Left lung (tissue), 4 donors: ENCODE measurements at regions not wholly inside any gene's neighbourhood (a gene's known extent, or its start where the extent isn't known, plus 50 kb on each side); places are given as distances from the start of the nearest gene placed in this dataset.
"Not testable (repeated sequence)": the region's sequence is repeated elsewhere in the genome, so short reads cannot be mapped to it uniquely, and the experiment has no call there.

ENCODE experiments used
- ATAC-seq: fragments of 200-7000 bp; cut with Tn5 transposase; one replicate; pipeline ENCODE4 v1.9.1; 2020; ENCODE audit warnings: moderate library complexity
- DNase-seq, 4 donors: peaks; one replicate each; pipeline ENCODE4 v3.0.0-alpha.2; 2013 to 2020
- H3K27ac ChIP-seq, 2 donors: fragments of 200-600 bp; sonication (generic) in 1 of 2; one replicate each; pipeline versions ENCODE4 v1.5.0 to v1.8.0; 2020 to 2021
- H3K27me3 ChIP-seq, 2 donors: fragments of 200-600 bp; sonication (generic) in 1 of 2; one replicate each; pipeline versions ENCODE4 v1.5.0 to v1.8.0; 2020 to 2021
- H3K36me3 ChIP-seq, 2 donors: fragments of 200-600 bp; sonication (generic) in 1 of 2; one replicate each; pipeline versions ENCODE4 v1.5.0 to v1.8.0; 2020 to 2021
- H3K4me1 ChIP-seq, 2 donors: fragments of 200-600 bp; one replicate each; pipeline ENCODE4 v1.8.0; 2021
- H3K4me3 ChIP-seq, 2 donors: fragments of 200-600 bp; sonication (generic) in 1 of 2; one replicate each; pipeline versions ENCODE4 v1.5.0 to v1.8.0; 2020 to 2021; ENCODE audit warnings: mild to moderate bottlenecking in 1 of 2
- H3K9me3 ChIP-seq, 2 donors: fragments of 200-600 bp; sonication (generic) in 1 of 2; one replicate each; pipeline versions ENCODE4 v1.5.0 to v1.8.0; 2020 to 2021
- intact Hi-C, 2 donors: fragments of 100-400 bp; cut with DNase I; formaldehyde crosslinking; loops; one replicate each; pipeline versions ENCODE4 v1.11.2 to v1.14.2; 2022
- TF ChIP-seq, protein P1 (sequence below), 2 donors: fragments of 200-600 bp; sonication (generic) in 1 of 2; IDR thresholded peaks; one replicate each; pipeline versions ENCODE4 v1.5.0 to v1.8.0; 2021; ENCODE audit warnings: antibody characterized with exemption in 2 of 2
- donor health status: DM: no; HTN: yes; CAD: no.
- donor health status: DM: no; HTN: no; CAD: no.

DNA sequence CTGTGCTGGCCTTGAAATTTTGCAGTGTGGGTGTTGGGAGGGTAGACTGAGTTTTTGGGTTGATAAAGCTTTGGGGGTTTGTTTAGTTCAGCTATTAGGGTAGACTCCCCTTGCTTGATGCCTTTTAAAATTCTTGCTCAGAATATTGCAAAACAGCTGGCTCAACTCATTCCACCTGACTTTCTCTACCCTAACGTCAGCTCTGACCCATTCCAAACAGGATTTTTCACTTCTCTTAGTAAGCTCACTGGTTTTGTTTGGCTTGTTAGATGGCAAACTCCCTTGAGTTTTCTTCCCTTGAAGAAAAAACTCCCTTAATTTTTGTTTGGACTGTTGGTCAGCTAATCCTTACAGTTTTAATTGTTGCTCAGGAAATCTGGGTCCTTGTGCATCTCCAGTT lies 195.1 kb upstream of the DTNA start:
- intact Hi-C loops, result no loop called here

DNA sequence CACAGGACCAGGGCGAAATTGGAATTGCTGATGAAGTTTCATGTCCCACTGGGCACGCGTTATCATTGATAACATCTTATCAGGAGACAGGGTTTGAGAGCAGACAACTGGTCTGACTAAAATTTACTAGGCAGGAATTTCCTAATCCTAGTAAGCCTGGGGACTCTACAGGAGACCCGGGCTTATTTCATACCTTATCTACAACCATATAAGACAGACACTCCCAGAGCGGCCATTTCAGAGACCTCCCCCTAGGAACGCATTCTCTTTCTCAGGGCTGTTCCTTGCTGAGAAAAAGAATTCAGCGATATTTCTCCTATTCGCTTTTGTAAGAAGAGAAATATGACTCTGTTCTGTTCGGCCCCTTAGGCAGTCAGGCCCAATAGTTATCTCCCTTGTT lies 193.7 kb upstream of the DTNA start:
- H3K4me3 ChIP-seq, H3K36me3 ChIP-seq, H3K4me1 ChIP-seq, H3K27me3 ChIP-seq, DNase-seq, ATAC-seq, H3K27ac ChIP-seq, intact Hi-C loops: not testable (repeated sequence)
- peaks cover 0 to 19% of the 10 kb centered on the region in 2 donors for H3K9me3 ChIP-seq

More for the DNA sequence above, 195.1 kb upstream of the DTNA start:
- Histone ChIP-seq H3K9me3 (peaks cover 0 to 20% of the 10 kb centered on the region in 2 donors), H3K4me3 (no peak overlapping the region), H3K27ac (no peak overlapping the region), H3K36me3 (no peaks in the 10 kb centered on the region), H3K4me1 (no peaks in the 10 kb centered on the region), H3K27me3 (no peaks in the 10 kb centered on the region)
- no peak for ATAC-seq
- TF ChIP-seq, protein P1, sequence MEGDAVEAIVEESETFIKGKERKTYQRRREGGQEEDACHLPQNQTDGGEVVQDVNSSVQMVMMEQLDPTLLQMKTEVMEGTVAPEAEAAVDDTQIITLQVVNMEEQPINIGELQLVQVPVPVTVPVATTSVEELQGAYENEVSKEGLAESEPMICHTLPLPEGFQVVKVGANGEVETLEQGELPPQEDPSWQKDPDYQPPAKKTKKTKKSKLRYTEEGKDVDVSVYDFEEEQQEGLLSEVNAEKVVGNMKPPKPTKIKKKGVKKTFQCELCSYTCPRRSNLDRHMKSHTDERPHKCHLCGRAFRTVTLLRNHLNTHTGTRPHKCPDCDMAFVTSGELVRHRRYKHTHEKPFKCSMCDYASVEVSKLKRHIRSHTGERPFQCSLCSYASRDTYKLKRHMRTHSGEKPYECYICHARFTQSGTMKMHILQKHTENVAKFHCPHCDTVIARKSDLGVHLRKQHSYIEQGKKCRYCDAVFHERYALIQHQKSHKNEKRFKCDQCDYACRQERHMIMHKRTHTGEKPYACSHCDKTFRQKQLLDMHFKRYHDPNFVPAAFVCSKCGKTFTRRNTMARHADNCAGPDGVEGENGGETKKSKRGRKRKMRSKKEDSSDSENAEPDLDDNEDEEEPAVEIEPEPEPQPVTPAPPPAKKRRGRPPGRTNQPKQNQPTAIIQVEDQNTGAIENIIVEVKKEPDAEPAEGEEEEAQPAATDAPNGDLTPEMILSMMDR (IDR thresholded peaks at IDR 0.05), result no peak
- DNase-seq, result no peak

DNA sequence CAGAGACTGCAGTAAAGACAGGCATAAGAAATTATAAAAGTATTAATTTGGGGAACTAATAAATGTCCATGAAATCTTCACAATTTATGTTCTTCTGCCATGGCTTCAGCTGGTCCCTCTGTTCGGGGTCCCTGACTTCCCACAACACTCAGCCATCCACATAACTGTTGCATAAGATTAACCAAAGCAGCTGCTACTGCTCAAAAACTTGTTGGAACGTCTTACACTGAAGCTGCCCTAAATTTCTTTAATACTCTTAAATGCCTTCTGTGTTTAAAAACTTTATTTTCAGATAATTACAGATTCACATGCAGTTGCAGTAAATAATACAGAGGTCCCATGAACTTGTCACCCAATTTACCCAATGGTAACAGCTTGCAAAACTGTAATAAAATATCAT lies 193.1 kb upstream of the DTNA start:
- H3K4me1 ChIP-seq, H3K27ac ChIP-seq, H3K27me3 ChIP-seq, H3K36me3 ChIP-seq, H3K4me3 ChIP-seq, intact Hi-C loops, ATAC-seq: not testable (repeated sequence)
- peak in 1 of 4 donors; percentile 35 for DNase-seq
- peaks cover 0 to 19% of the 10 kb centered on the region in 2 donors for H3K9me3 ChIP-seq

DNA sequence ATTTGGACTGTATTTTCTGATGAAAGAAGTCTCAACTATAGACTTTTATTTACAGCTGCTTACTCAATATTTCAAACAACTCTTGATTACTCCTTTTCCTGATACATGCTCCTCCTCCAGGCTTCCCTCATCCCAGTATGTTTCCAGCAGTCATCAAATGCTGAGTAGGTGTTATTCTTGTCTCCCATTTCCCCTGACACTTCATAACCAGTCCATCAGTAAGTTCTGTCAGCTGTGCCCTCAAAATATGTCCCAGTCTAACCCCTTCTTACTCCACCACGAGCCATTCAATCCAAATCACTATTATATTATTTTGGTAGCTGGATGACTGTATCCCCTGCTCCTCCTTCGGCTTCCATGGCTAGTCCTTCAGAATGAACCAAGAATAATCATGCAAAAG lies 189.1 kb upstream of the DTNA start:
- Histone ChIP-seq H3K36me3 (no peaks in the 10 kb centered on the region), H3K27ac (no peak overlapping the region), H3K9me3 (peaks cover 0 to 7% of the 10 kb centered on the region in 2 donors), H3K27me3 (no peaks in the 10 kb centered on the region), H3K4me3 (no peak overlapping the region), H3K4me1 (no peaks in the 10 kb centered on the region)
- intact Hi-C loops, result no loop called here
- DNase-seq (peak in 1 of 4 donors; percentile 8), ATAC-seq (no peak)
- TF ChIP-seq, protein P1 (IDR thresholded peaks at IDR 0.05), result no peak

DNA sequence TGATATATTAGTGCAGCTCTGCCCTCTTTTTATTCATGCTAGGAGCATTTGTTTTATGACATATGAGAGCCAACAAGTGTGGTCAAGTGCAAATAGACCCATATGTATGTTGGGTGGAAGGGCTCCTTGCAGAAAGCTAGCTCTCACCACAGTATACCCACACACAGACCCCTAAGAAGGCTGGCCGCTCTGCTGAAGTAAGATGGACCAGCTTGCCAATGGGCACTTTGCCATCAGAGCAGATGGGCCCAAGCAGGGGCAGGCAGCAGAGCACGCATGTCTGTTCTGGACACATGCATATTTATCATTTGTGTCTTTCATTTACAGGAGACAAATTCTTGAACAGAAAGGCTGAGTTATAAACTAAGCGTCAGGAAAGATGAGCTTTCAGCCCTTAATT lies 187.5 kb upstream of the DTNA start:
- H3K27ac ChIP-seq, result no peak overlapping the region
- TF ChIP-seq, protein P1 (IDR thresholded peaks at IDR 0.05), result no peak
- H3K27me3 ChIP-seq, result no peaks in the 10 kb centered on the region
- H3K4me3 ChIP-seq, result no peak overlapping the region
- H3K36me3 ChIP-seq, result no peaks in the 10 kb centered on the region
- intact Hi-C loops, result no loop called here
- ATAC-seq, result no peak
- DNase-seq, result no peak
- H3K9me3 ChIP-seq, result no peaks in the 10 kb centered on the region
- no peaks in the 10 kb centered on the region for H3K4me1 ChIP-seq

DNA sequence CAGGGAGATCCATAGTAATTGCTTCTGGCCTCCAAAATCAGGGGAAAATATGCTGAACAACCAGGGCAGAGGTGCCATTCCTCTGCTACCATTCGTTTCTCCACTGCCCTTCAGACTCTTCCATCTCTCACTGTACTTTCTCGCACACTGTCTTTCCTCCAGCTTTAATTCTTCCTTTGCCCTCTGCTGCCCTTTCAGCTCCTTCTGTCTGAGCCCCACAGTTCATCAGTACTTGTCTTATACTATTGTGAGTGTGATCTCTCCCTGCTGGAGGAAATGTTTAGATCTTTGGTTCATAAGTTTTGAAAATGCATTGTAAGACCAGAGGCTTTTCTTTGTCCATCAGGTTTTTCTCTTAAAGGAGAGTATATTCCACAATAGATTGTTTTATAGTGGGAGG lies 184.9 kb upstream of the DTNA start:
- Histone ChIP-seq H3K36me3 (no peaks in the 10 kb centered on the region), H3K27ac (no peak overlapping the region), H3K27me3 (no peaks in the 10 kb centered on the region), H3K9me3 (no peaks in the 10 kb centered on the region), H3K4me3 (no peak overlapping the region), H3K4me1 (no peaks in the 10 kb centered on the region)
- DNase-seq (peak in 1 of 4 donors; percentile 16), ATAC-seq (no peak)
- TF ChIP-seq, protein P1 (IDR thresholded peaks at IDR 0.05), result no peak
- intact Hi-C loops, result no loop called here
